Peyer's patch (tissue), 4 donors: ENCODE measurements at regions not wholly inside any gene's neighbourhood (a gene's known extent, or its start where the extent isn't known, plus 50 kb on each side); places are given as distances from the start of the nearest gene placed in this dataset.

ENCODE experiments used
- DNase-seq, 3 donors: peaks; one replicate each; pipeline ENCODE4 v3.0.0-alpha.2; 2017 to 2019
- H3K27ac ChIP-seq, 4 donors: fragments of 200-600 bp; sonication (generic); one replicate each; pipeline ENCODE4 v1.5.1; 2016 to 2019
- H3K27me3 ChIP-seq, 2 donors: fragments of 200-600 bp; sonication (generic); one replicate each; pipeline ENCODE4 v1.5.1; 2019
- H3K36me3 ChIP-seq, 3 donors: fragments of 200-600 bp; sonication (generic); one replicate each; pipeline ENCODE4 v1.5.1; 2016 to 2019
- H3K4me1 ChIP-seq, 4 donors: fragments of 200-600 bp; sonication (generic); one replicate each; pipeline ENCODE4 v1.5.1; 2016 to 2019
- H3K4me3 ChIP-seq, 4 donors: fragments of 200-600 bp; sonication (generic); 1 replicate in 3 of 4; 2 replicates in 1 of 4; pipeline ENCODE4 v1.5.1; 2016 to 2019; ENCODE audit warnings: mild to moderate bottlenecking in 1 of 4
- H3K9me3 ChIP-seq, 4 donors: fragments of 200-600 bp; sonication (generic); one replicate each; pipeline ENCODE4 v1.5.1; 2016 to 2019; ENCODE audit warnings: mild to moderate bottlenecking in 1 of 4
- CTCF ChIP-seq, 6 experiments: fragments of 450-650 bp in 4 of 6; fragments of 200-600 bp in 2 of 6; sonication (generic) in 1 of 6; IDR thresholded peaks; one replicate each; pipeline ENCODE4 v1.5.1; 2017 to 2019; ENCODE audit warnings: antibody characterized with exemption in 6 of 6, mild to moderate bottlenecking in 3 of 6, moderate library complexity in 1 of 6
- POLR2A ChIP-seq, 2 donors: fragments of 450-650 bp; IDR thresholded peaks; one replicate each; pipeline ENCODE4 v1.5.1; 2017; ENCODE audit warnings: antibody characterized with exemption in 2 of 2, mild to moderate bottlenecking in 2 of 2, moderate library complexity in 2 of 2

GRCh38 chr3:72135636-72136035, 350.7 kb upstream of the PROK2 start:
- Histone ChIP-seq H3K9me3 (no peaks in the 10 kb centered on the region), H3K27ac (no peak overlapping the region), H3K36me3 (no peaks in the 10 kb centered on the region), H3K4me3 (no peak overlapping the region), H3K4me1 (no peaks in the 10 kb centered on the region), H3K27me3 (no peaks in the 10 kb centered on the region)
- no peak for DNase-seq
- TF ChIP-seq CTCF (IDR thresholded peaks at IDR 0.05) (no peak), POLR2A (IDR thresholded peaks at IDR 0.05) (no peak)

- Histone ChIP-seq H3K36me3 (no peaks in the 10 kb centered on the region), H3K9me3 (no peaks in the 10 kb centered on the region), H3K4me1 (no peaks in the 10 kb centered on the region), H3K27ac (no peak overlapping the region), H3K27me3 (no peaks in the 10 kb centered on the region), H3K4me3 (no peak overlapping the region)
- no peak for TF ChIP-seq CTCF (IDR thresholded peaks at IDR 0.05)
- TF ChIP-seq POLR2A (IDR thresholded peaks at IDR 0.05), result no peak
- DNase-seq, result no peak
Measured at GRCh38 chr3:72134989-72135451, 350.1 kb upstream of the PROK2 start.

- Histone ChIP-seq H3K4me3 (no peak overlapping the region), H3K9me3 (no peaks in the 10 kb centered on the region), H3K4me1 (no peaks in the 10 kb centered on the region), H3K27me3 (no peaks in the 10 kb centered on the region), H3K27ac (no peak overlapping the region), H3K36me3 (no peaks in the 10 kb centered on the region)
- DNase-seq, result no peak
- no peak for TF ChIP-seq CTCF (IDR thresholded peaks at IDR 0.05)
- TF ChIP-seq POLR2A (IDR thresholded peaks at IDR 0.05), result no peak
Measured at GRCh38 chr3:72133329-72134011, 348.5 kb upstream of the PROK2 start.

- Histone ChIP-seq H3K36me3 (no peaks in the 10 kb centered on the region), H3K4me3 (no peak overlapping the region), H3K27ac (no peak overlapping the region), H3K27me3 (no peaks in the 10 kb centered on the region), H3K9me3 (no peaks in the 10 kb centered on the region), H3K4me1 (no peaks in the 10 kb centered on the region)
- TF ChIP-seq POLR2A (IDR thresholded peaks at IDR 0.05), result no peak
- no peak for DNase-seq
Measured at GRCh38 chr3:72131899-72132298, 347.0 kb upstream of the PROK2 start.

GRCh38 chr3:72130565-72130964, 345.6 kb upstream of the PROK2 start:
- DNase-seq, result no peak
- no peaks in the 10 kb centered on the region for H3K9me3 ChIP-seq
- H3K4me3 ChIP-seq, result no peak overlapping the region
- no peaks in the 10 kb centered on the region for H3K27me3 ChIP-seq
- TF ChIP-seq CTCF (IDR thresholded peaks at IDR 0.05) (no peak), POLR2A (IDR thresholded peaks at IDR 0.05) (no peak)
- no peaks in the 10 kb centered on the region for H3K36me3 ChIP-seq
- no peak overlapping the region for H3K27ac ChIP-seq
- no peaks in the 10 kb centered on the region for H3K4me1 ChIP-seq

GRCh38 chr3:72129501-72130094, 344.6 kb upstream of the PROK2 start:
- H3K27ac ChIP-seq, result no peak overlapping the region

More at GRCh38 chr3:72129501-72130094, 344.6 kb upstream of the PROK2 start:
- H3K36me3 ChIP-seq, result no peaks in the 10 kb centered on the region
- no peaks in the 10 kb centered on the region for H3K4me1 ChIP-seq
- no peaks in the 10 kb centered on the region for H3K27me3 ChIP-seq
- H3K9me3 ChIP-seq, result no peaks in the 10 kb centered on the region
- DNase-seq, result no peak
- no peak overlapping the region for H3K4me3 ChIP-seq
- no peak for TF ChIP-seq CTCF (IDR thresholded peaks at IDR 0.05)
- TF ChIP-seq POLR2A (IDR thresholded peaks at IDR 0.05), result no peak
